HEK293 (cell line): ENCODE measurements at regions not wholly inside any gene's neighbourhood (a gene's known extent, or its start where the extent isn't known, plus 50 kb on each side); places are given as distances from the start of the nearest gene placed in this dataset.

Experiments used
- CTCF ChIA-PET: fragments of 350-600 bp; formaldehyde crosslinking; extraction: SDS; loops from one replicate; lab custom pipeline; 2021; ENCODE audit warnings: antibody characterized with exemption; lab: Yijun Ruan, JAX
- POLR2A ChIA-PET: fragments of 300-600 bp; formaldehyde crosslinking; extraction: SDS; loops from one replicate; lab custom pipeline; 2020; ENCODE audit warnings: antibody characterized with exemption, inconsistent platforms; lab: Yijun Ruan, JAX
- H3K27ac ChIP-seq: fragments of 200-500 bp; sonication (Bioruptor generic); 2 replicates; pipeline ENCODE4 v1.5.1; 2014; ENCODE audit warnings: low read depth, low read length, control low read depth, inconsistent platforms; ENCODE audit errors: extremely low read depth
- H3K36me3 ChIP-seq, 2 experiments: fragments of 200-500 bp in 1 of 2; sonication (Bioruptor generic) in 1 of 2; 1 replicate in 1 of 2; 2 replicates in 1 of 2; pipeline ENCODE4 v1.5.1; 2014 to 2017; ENCODE audit warnings: inconsistent platforms in 2 of 2, low read length in 2 of 2; ENCODE audit not compliant: control insufficient read depth in 2 of 2, insufficient read depth in 1 of 2
- H3K4me1 ChIP-seq: fragments of 200-500 bp; sonication (Bioruptor generic); 2 replicates; pipeline ENCODE4 v1.5.1; 2014; ENCODE audit warnings: mild to moderate bottlenecking, low read length, inconsistent platforms; ENCODE audit not compliant: control insufficient read depth, insufficient read depth
- H3K4me3 ChIP-seq: 2 replicates; pipeline ENCODE4 v1.5.1; 2011; ENCODE audit warnings: low read depth, mild to moderate bottlenecking, control low read depth, low read length, moderate library complexity
- H3K9me3 ChIP-seq: fragments of 200-500 bp; sonication (Bioruptor generic); 2 replicates; pipeline ENCODE4 v1.5.1; 2014; ENCODE audit warnings: low read depth, low read length, inconsistent platforms; ENCODE audit not compliant: control insufficient read depth, insufficient read depth
- HOXC10 ChIP-seq: sonication (generic); formaldehyde crosslinking; IDR thresholded peaks from 2 replicates; pipeline ENCODE4 v1.8.1; 2023; ENCODE audit warnings: mild to moderate bottlenecking, missing genetic modification reagents
- KLF9 ChIP-seq: fragments of 450-650 bp; formaldehyde crosslinking; IDR thresholded peaks from 2 replicates; pipeline ENCODE4 v1.5.1; 2016; ENCODE audit warnings: missing biosample characterization, missing genetic modification characterization, low read depth
- MEIS1 ChIP-seq: sonication (generic); formaldehyde crosslinking; IDR thresholded peaks from 2 replicates; pipeline ENCODE4 v1.8.1; 2022; ENCODE audit warnings: missing genetic modification reagents, mild to moderate bottlenecking, borderline replicate concordance
- OSR2 ChIP-seq: fragments of 450-650 bp; formaldehyde crosslinking; IDR thresholded peaks from 2 replicates; pipeline ENCODE4 v1.5.1; 2016; ENCODE audit warnings: missing biosample characterization, missing genetic modification characterization
- SALL2 ChIP-seq: fragments of 450-650 bp; formaldehyde crosslinking; IDR thresholded peaks from 2 replicates; pipeline ENCODE4 v1.5.0; 2017; ENCODE audit warnings: missing biosample characterization, mild to moderate bottlenecking, missing genetic modification characterization, borderline replicate concordance
- SP2 ChIP-seq: fragments of 450-650 bp; formaldehyde crosslinking; IDR thresholded peaks from 2 replicates; pipeline ENCODE4 v1.5.1; 2016; ENCODE audit warnings: missing biosample characterization, missing genetic modification characterization
- ZBTB48 ChIP-seq: fragments of 450-650 bp; formaldehyde crosslinking; IDR thresholded peaks from 2 replicates; pipeline ENCODE4 v1.5.1; 2016; ENCODE audit warnings: missing biosample characterization, missing genetic modification characterization
- ZNF112 ChIP-seq: fragments of 450-650 bp; formaldehyde crosslinking; IDR thresholded peaks from 2 replicates; pipeline ENCODE4 v1.5.0; 2017; ENCODE audit warnings: missing biosample characterization, missing genetic modification characterization
- ZNF133 ChIP-seq: fragments of 450-650 bp; formaldehyde crosslinking; IDR thresholded peaks from 2 replicates; pipeline ENCODE4 v1.5.1; 2016; ENCODE audit warnings: missing biosample characterization, missing genetic modification characterization
- ZNF221 ChIP-seq: fragments of 450-650 bp; formaldehyde crosslinking; IDR thresholded peaks from 2 replicates; pipeline ENCODE4 v1.5.1; 2017; ENCODE audit warnings: missing biosample characterization, missing genetic modification characterization, borderline replicate concordance
- ZNF266 ChIP-seq: fragments of 450-650 bp; formaldehyde crosslinking; IDR thresholded peaks from 2 replicates; pipeline ENCODE4 v1.5.1; 2016; ENCODE audit warnings: missing biosample characterization, missing genetic modification characterization, low read depth
- ZNF394 ChIP-seq: fragments of 450-650 bp; formaldehyde crosslinking; IDR thresholded peaks from 2 replicates; pipeline ENCODE4 v1.5.1; 2016; ENCODE audit warnings: missing biosample characterization, missing genetic modification characterization, mild to moderate bottlenecking, moderate library complexity, borderline replicate concordance
- ZNF549 ChIP-seq: fragments of 450-650 bp; IDR thresholded peaks from 2 replicates; pipeline ENCODE4 v1.5.1; 2018; ENCODE audit warnings: missing biosample characterization, missing genetic modification characterization, mild to moderate bottlenecking, inconsistent platforms, moderate library complexity
- ZNF623 ChIP-seq: fragments of 450-650 bp; formaldehyde crosslinking; IDR thresholded peaks from 2 replicates; pipeline ENCODE4 v1.5.1; 2016; ENCODE audit warnings: missing biosample characterization, missing genetic modification characterization
- ZNF626 ChIP-seq: fragments of 450-650 bp; sonication (Bioruptor Pico); formaldehyde crosslinking; IDR thresholded peaks from 2 replicates; pipeline ENCODE4 v1.5.1; 2018; ENCODE audit warnings: missing biosample characterization, missing genetic modification characterization, inconsistent platforms
- ZNF747 ChIP-seq: fragments of 450-650 bp; formaldehyde crosslinking; IDR thresholded peaks from 2 replicates; pipeline ENCODE4 v1.5.1; 2016; ENCODE audit warnings: missing biosample characterization, missing genetic modification characterization
- TF ChIP-seq, protein P1 (sequence below): fragments of 450-650 bp; formaldehyde crosslinking; IDR thresholded peaks from 2 replicates; pipeline ENCODE4 v1.5.1; 2017; ENCODE audit warnings: missing biosample characterization, missing genetic modification characterization
- TF ChIP-seq, protein P2 (sequence below): fragments of 450-650 bp; formaldehyde crosslinking; IDR thresholded peaks from 2 replicates; pipeline ENCODE4 v1.5.1; 2016; ENCODE audit warnings: missing biosample characterization, missing genetic modification characterization
- TF ChIP-seq, protein P3 (sequence below): fragments of 450-650 bp; formaldehyde crosslinking; IDR thresholded peaks from 2 replicates; pipeline ENCODE4 v1.5.1; 2017; ENCODE audit warnings: missing biosample characterization, missing genetic modification characterization
- TF ChIP-seq, protein P4 (sequence below): fragments of 450-650 bp; formaldehyde crosslinking; IDR thresholded peaks from 2 replicates; pipeline ENCODE4 v1.5.1; 2016; ENCODE audit warnings: missing biosample characterization, missing genetic modification characterization
- TF ChIP-seq, protein P5 (sequence below): fragments of 450-650 bp; formaldehyde crosslinking; IDR thresholded peaks from 2 replicates; pipeline ENCODE4 v1.5.1; 2016; ENCODE audit warnings: missing biosample characterization, missing genetic modification characterization, low read depth

DNA sequence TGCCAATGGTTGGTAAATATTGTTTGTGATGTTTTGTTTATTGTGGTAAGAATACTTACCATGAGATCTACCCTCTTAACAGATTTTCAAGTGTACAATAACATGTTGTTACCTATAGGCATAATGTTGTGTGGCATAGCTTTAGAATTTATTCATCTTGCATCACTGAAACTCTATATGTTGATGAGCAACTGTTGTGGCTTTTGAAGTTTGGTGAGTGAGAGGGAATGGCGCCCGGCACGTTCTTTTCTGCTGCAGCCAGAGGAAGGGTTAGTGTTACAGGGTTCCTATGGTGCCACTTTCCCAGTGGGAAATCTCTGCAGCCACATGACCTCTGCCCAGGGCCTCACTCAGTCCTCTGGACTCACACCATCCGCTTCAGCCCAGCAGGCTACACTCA lies 342.5 kb upstream of the ADGRL2 start:
- H3K4me1 ChIP-seq, result no peaks in the 10 kb centered on the region
- POLR2A ChIA-PET, result no interaction called here
- no peaks in the 10 kb centered on the region for H3K9me3 ChIP-seq
- H3K36me3 ChIP-seq, result no peaks in the 10 kb centered on the region
- TF ChIP-seq ZNF133 (tag by site-specific recombination), result no peak
- TF ChIP-seq, protein P1, sequence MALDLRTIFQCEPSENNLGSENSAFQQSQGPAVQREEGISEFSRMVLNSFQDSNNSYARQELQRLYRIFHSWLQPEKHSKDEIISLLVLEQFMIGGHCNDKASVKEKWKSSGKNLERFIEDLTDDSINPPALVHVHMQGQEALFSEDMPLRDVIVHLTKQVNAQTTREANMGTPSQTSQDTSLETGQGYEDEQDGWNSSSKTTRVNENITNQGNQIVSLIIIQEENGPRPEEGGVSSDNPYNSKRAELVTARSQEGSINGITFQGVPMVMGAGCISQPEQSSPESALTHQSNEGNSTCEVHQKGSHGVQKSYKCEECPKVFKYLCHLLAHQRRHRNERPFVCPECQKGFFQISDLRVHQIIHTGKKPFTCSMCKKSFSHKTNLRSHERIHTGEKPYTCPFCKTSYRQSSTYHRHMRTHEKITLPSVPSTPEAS (tag by site-specific recombination), result no peak
- no peak for TF ChIP-seq SP2 (tag by site-specific recombination)
- TF ChIP-seq HOXC10 (CRISPR knock-in tag), result no peak
- TF ChIP-seq ZNF623, result no peak
- TF ChIP-seq, protein P2, sequence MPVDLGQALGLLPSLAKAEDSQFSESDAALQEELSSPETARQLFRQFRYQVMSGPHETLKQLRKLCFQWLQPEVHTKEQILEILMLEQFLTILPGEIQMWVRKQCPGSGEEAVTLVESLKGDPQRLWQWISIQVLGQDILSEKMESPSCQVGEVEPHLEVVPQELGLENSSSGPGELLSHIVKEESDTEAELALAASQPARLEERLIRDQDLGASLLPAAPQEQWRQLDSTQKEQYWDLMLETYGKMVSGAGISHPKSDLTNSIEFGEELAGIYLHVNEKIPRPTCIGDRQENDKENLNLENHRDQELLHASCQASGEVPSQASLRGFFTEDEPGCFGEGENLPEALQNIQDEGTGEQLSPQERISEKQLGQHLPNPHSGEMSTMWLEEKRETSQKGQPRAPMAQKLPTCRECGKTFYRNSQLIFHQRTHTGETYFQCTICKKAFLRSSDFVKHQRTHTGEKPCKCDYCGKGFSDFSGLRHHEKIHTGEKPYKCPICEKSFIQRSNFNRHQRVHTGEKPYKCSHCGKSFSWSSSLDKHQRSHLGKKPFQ, result no peak
- no peak for TF ChIP-seq ZNF112 (tag by site-specific recombination)
- TF ChIP-seq ZNF266 (tag by site-specific recombination), result no peak
- TF ChIP-seq KLF9 (tag by site-specific recombination), result no peak
- TF ChIP-seq OSR2 (tag by site-specific recombination), result no peak
- TF ChIP-seq SALL2 (tag by site-specific recombination), result no peak
- TF ChIP-seq ZNF626 (tag by site-specific recombination), result no peak
- TF ChIP-seq, protein P3, sequence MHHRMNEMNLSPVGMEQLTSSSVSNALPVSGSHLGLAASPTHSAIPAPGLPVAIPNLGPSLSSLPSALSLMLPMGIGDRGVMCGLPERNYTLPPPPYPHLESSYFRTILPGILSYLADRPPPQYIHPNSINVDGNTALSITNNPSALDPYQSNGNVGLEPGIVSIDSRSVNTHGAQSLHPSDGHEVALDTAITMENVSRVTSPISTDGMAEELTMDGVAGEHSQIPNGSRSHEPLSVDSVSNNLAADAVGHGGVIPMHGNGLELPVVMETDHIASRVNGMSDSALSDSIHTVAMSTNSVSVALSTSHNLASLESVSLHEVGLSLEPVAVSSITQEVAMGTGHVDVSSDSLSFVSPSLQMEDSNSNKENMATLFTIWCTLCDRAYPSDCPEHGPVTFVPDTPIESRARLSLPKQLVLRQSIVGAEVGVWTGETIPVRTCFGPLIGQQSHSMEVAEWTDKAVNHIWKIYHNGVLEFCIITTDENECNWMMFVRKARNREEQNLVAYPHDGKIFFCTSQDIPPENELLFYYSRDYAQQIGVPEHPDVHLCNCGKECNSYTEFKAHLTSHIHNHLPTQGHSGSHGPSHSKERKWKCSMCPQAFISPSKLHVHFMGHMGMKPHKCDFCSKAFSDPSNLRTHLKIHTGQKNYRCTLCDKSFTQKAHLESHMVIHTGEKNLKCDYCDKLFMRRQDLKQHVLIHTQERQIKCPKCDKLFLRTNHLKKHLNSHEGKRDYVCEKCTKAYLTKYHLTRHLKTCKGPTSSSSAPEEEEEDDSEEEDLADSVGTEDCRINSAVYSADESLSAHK (tag by site-specific recombination), result no peak
- TF ChIP-seq MEIS1 (CRISPR knock-in tag), result no peak
- no peak for TF ChIP-seq ZNF549 (tag by site-specific recombination)
- no peak for TF ChIP-seq ZNF747 (tag by site-specific recombination)
- TF ChIP-seq ZNF221 (tag by site-specific recombination), result no peak
- no peak for TF ChIP-seq ZNF394 (tag by site-specific recombination)
- TF ChIP-seq, protein P4, sequence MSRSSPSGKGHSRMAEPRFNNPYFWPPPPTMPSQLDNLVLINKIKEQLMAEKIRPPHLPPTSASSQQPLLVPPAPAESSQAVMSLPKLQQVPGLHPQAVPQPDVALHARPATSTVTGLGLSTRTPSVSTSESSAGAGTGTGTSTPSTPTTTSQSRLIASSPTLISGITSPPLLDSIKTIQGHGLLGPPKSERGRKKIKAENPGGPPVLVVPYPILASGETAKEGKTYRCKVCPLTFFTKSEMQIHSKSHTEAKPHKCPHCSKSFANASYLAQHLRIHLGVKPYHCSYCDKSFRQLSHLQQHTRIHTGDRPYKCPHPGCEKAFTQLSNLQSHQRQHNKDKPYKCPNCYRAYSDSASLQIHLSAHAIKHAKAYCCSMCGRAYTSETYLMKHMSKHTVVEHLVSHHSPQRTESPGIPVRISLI (tag by site-specific recombination), result no peak
- TF ChIP-seq ZBTB48 (tag by site-specific recombination), result no peak
- no peak overlapping the region for H3K4me3 ChIP-seq
- H3K27ac ChIP-seq, result no peak overlapping the region
- CTCF ChIA-PET, result no interaction called here

DNA sequence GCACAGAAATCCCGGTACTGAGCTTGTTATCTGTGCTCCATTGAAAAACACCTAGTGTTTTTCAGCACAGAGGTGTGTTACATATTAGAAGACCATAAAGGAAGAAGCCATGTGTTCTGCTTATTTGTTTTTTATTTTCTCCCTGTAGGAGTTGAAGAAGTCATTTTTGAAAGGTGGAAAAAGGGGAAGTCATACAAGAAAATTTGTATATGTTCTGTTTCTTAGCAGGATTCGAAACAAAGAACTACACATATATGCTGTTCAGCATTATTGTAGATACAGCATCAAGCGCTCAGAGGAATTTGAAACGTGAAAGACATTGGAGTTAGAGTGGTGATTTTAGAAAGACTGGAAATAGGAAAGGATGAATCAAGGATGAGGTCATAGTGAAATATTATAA lies 345.3 kb upstream of the ADGRL2 start:
- ChIA-PET POLR2A (no interaction called here), CTCF (no interaction called here)
- no peak overlapping the region for H3K27ac ChIP-seq
- TF ChIP-seq MEIS1 (CRISPR knock-in tag), result no peak
- TF ChIP-seq, protein P5, sequence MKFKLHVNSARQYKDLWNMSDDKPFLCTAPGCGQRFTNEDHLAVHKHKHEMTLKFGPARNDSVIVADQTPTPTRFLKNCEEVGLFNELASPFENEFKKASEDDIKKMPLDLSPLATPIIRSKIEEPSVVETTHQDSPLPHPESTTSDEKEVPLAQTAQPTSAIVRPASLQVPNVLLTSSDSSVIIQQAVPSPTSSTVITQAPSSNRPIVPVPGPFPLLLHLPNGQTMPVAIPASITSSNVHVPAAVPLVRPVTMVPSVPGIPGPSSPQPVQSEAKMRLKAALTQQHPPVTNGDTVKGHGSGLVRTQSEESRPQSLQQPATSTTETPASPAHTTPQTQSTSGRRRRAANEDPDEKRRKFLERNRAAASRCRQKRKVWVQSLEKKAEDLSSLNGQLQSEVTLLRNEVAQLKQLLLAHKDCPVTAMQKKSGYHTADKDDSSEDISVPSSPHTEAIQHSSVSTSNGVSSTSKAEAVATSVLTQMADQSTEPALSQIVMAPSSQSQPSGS (tag by site-specific recombination), result peak; percentile 46; the same call in 1 of the 2 replicates
- no peaks in the 10 kb centered on the region for H3K4me1 ChIP-seq
- no peaks in the 10 kb centered on the region for H3K9me3 ChIP-seq
- H3K4me3 ChIP-seq, result no peak overlapping the region
- H3K36me3 ChIP-seq, result no peaks in the 10 kb centered on the region
